Rectal smooth muscle tissue (tissue), 1 donor: ENCODE measurements at regions not wholly inside any gene's neighbourhood (a gene's known extent, or its start where the extent isn't known, plus 50 kb on each side); places are given as distances from the start of the nearest gene placed in this dataset.

Source experiments
- H3K27ac ChIP-seq: one replicate; pipeline ENCODE4 v1.7.0; 2013; ENCODE audit warnings: low read depth, low read length, inconsistent platforms
- H3K27me3 ChIP-seq: one replicate; pipeline ENCODE4 v1.7.0; 2013; ENCODE audit warnings: low read length; ENCODE audit not compliant: control insufficient read depth, insufficient read depth
- H3K36me3 ChIP-seq: one replicate; pipeline ENCODE4 v1.7.0; 2013; ENCODE audit warnings: low read length; ENCODE audit not compliant: control insufficient read depth, insufficient read depth
- H3K4me1 ChIP-seq: one replicate; pipeline ENCODE4 v1.7.0; 2013; ENCODE audit warnings: low read length; ENCODE audit not compliant: control insufficient read depth, insufficient read depth
- H3K4me3 ChIP-seq: one replicate; pipeline ENCODE4 v1.7.0; 2013; ENCODE audit warnings: low read length
- H3K9ac ChIP-seq: one replicate; pipeline ENCODE4 v1.7.0; 2013; ENCODE audit warnings: low read length

- H3K36me3 ChIP-seq, result no peaks in the 10 kb centered on the region
- H3K9ac ChIP-seq, result no peak overlapping the region
- no peak overlapping the region for H3K27ac ChIP-seq
- no peak overlapping the region for H3K4me3 ChIP-seq
- no peaks in the 10 kb centered on the region for H3K27me3 ChIP-seq
- H3K4me1 ChIP-seq, result peaks cover 10% of the 10 kb centered on the region
Observed at GRCh38 chr19:28878862-28879566, 333.9 kb downstream of the UQCRFS1 start.

GRCh38 chr19:28876609-28877123 lies 336.3 kb downstream of the UQCRFS1 start:
- H3K27me3 ChIP-seq, result no peaks in the 10 kb centered on the region
- H3K4me1 ChIP-seq, result no peaks in the 10 kb centered on the region
- no peak overlapping the region for H3K27ac ChIP-seq
- H3K9ac ChIP-seq, result no peak overlapping the region
- no peak overlapping the region for H3K4me3 ChIP-seq
- no peaks in the 10 kb centered on the region for H3K36me3 ChIP-seq

GRCh38 chr19:28874742-28875141 lies 338.2 kb downstream of the UQCRFS1 start:
- H3K4me3 ChIP-seq, result no peak overlapping the region
- H3K27me3 ChIP-seq, result no peaks in the 10 kb centered on the region
- H3K9ac ChIP-seq, result no peak overlapping the region
- no peaks in the 10 kb centered on the region for H3K4me1 ChIP-seq
- no peak overlapping the region for H3K27ac ChIP-seq
- no peaks in the 10 kb centered on the region for H3K36me3 ChIP-seq

GRCh38 chr19:28873301-28873700 lies 339.6 kb downstream of the UQCRFS1 start:
- Histone ChIP-seq H3K27ac (no peak overlapping the region), H3K9ac (no peak overlapping the region), H3K4me3 (no peak overlapping the region)

GRCh38 chr19:28871099-28871725 lies 341.7 kb downstream of the UQCRFS1 start:
- Histone ChIP-seq H3K36me3 (no peaks in the 10 kb centered on the region), H3K27me3 (no peaks in the 10 kb centered on the region), H3K9ac (no peak overlapping the region), H3K4me3 (no peak overlapping the region), H3K27ac (no peak overlapping the region), H3K4me1 (no peaks in the 10 kb centered on the region)

More at GRCh38 chr19:28873301-28873700, 339.6 kb downstream of the UQCRFS1 start:
- Histone ChIP-seq H3K27me3 (no peaks in the 10 kb centered on the region), H3K4me1 (no peaks in the 10 kb centered on the region), H3K36me3 (no peaks in the 10 kb centered on the region)

- Histone ChIP-seq H3K4me3 (no peak overlapping the region), H3K36me3 (no peaks in the 10 kb centered on the region), H3K9ac (no peak overlapping the region), H3K4me1 (peaks cover 5% of the 10 kb centered on the region), H3K27me3 (no peaks in the 10 kb centered on the region), H3K27ac (no peak overlapping the region)
Observed at GRCh38 chr19:28869459-28869858, 343.5 kb downstream of the UQCRFS1 start.

GRCh38 chr19:28868836-28869235 lies 344.1 kb downstream of the UQCRFS1 start:
- H3K9ac ChIP-seq, result no peak overlapping the region
- no peaks in the 10 kb centered on the region for H3K27me3 ChIP-seq
- peaks cover 5% of the 10 kb centered on the region for H3K4me1 ChIP-seq
- H3K36me3 ChIP-seq, result no peaks in the 10 kb centered on the region
- no peak overlapping the region for H3K4me3 ChIP-seq
- H3K27ac ChIP-seq, result no peak overlapping the region

- Histone ChIP-seq H3K27me3 (no peaks in the 10 kb centered on the region), H3K4me1 (peaks cover 5% of the 10 kb centered on the region), H3K4me3 (no peak overlapping the region), H3K9ac (no peak overlapping the region), H3K36me3 (no peaks in the 10 kb centered on the region), H3K27ac (no peak overlapping the region)
Observed at GRCh38 chr19:28867978-28868377, 345.0 kb downstream of the UQCRFS1 start.

GRCh38 chr19:28864577-28865042 lies 348.3 kb downstream of the UQCRFS1 start:
- H3K4me1 ChIP-seq, result peaks cover 5% of the 10 kb centered on the region
- H3K27me3 ChIP-seq, result no peaks in the 10 kb centered on the region
- H3K4me3 ChIP-seq, result no peak overlapping the region
- H3K36me3 ChIP-seq, result no peaks in the 10 kb centered on the region
- no peak overlapping the region for H3K27ac ChIP-seq
- no peak overlapping the region for H3K9ac ChIP-seq

- no peaks in the 10 kb centered on the region for H3K36me3 ChIP-seq
- H3K9ac ChIP-seq, result no peak overlapping the region
- no peak overlapping the region for H3K4me3 ChIP-seq
- H3K4me1 ChIP-seq, result peaks cover 5% of the 10 kb centered on the region
- no peaks in the 10 kb centered on the region for H3K27me3 ChIP-seq
- H3K27ac ChIP-seq, result no peak overlapping the region
Observed at GRCh38 chr19:28864024-28864503, 348.9 kb downstream of the UQCRFS1 start.

GRCh38 chr19:28862238-28862637 lies 350.7 kb downstream of the UQCRFS1 start:
- Histone ChIP-seq H3K9ac (no peak overlapping the region), H3K4me1 (peaks cover 5% of the 10 kb centered on the region), H3K36me3 (no peaks in the 10 kb centered on the region), H3K4me3 (no peak overlapping the region), H3K27me3 (no peaks in the 10 kb centered on the region), H3K27ac (no peak overlapping the region)

- Histone ChIP-seq H3K27ac (no peak overlapping the region), H3K27me3 (no peaks in the 10 kb centered on the region), H3K4me3 (no peak overlapping the region), H3K36me3 (no peaks in the 10 kb centered on the region), H3K9ac (no peak overlapping the region), H3K4me1 (no peaks in the 10 kb centered on the region)
Observed at GRCh38 chr19:28859811-28860210, 353.1 kb downstream of the UQCRFS1 start.
